ENCODE measurements at regions not wholly inside any gene's neighbourhood (a gene's known extent, or its start where the extent isn't known, plus 50 kb on each side); places are given as distances from the start of the nearest gene placed in this dataset.

- FAIRE-seq: no peak
- no peak overlapping the region for H2AFZ ChIP-seq (ENCODE audit: low read depth, low read length)
- H3K79me2 ChIP-seq (ENCODE audit: insufficient read depth, low read length): no peaks in the 10 kb centered on the region
- no peak overlapping the region for H3K9ac ChIP-seq (ENCODE audit: low read length)
- TF ChIP-seq EZH2 (IDR thresholded peaks at IDR 0.05; ENCODE audit: insufficient read depth, low read length) (no peak), CTCF (IDR thresholded peaks at IDR 0.05; ENCODE audit: insufficient read depth, low read depth, low read length) (no peak)
- no peaks in the 10 kb centered on the region for H3K36me3 ChIP-seq (ENCODE audit: insufficient read depth, low read length)
- H3K27ac ChIP-seq (ENCODE audit: low read depth, low read length): no peak overlapping the region
- no peaks in the 10 kb centered on the region for H3K4me1 ChIP-seq (ENCODE audit: insufficient read depth, low read length)
- H3K9me3 ChIP-seq (ENCODE audit: insufficient read depth, low read depth, low read length): no peaks in the 10 kb centered on the region
- no peak overlapping the region for H3K4me3 ChIP-seq (ENCODE audit: insufficient read depth, low read depth, low read length)
- Mint-ChIP-seq H3K9me3 (ENCODE audit: unreplicated experiment) (no peaks in the 10 kb centered on the region), H3K4me1 (ENCODE audit: low read depth, unreplicated experiment) (no peaks in the 10 kb centered on the region), H3K27me3 (ENCODE audit: low read depth, unreplicated experiment) (peaks cover 35% of the 10 kb centered on the region), H3K36me3 (ENCODE audit: low read depth, unreplicated experiment) (no peaks in the 10 kb centered on the region), H3K27ac (ENCODE audit: unreplicated experiment) (no peak overlapping the region), H3K4me3 (ENCODE audit: unreplicated experiment) (no peak overlapping the region)
- no peak for DNase-seq (ENCODE audit: low read depth)
- H4K20me1 ChIP-seq (ENCODE audit: insufficient read depth, low read length): no peaks in the 10 kb centered on the region
- H3K4me2 ChIP-seq (ENCODE audit: low read length): no peak overlapping the region
- H3K27me3 ChIP-seq (ENCODE audit: insufficient read depth, low read length): no peaks in the 10 kb centered on the region
These were observed 345.2 kb upstream of the SHH start for GRCh38 chr7:156157409-156158012.

GRCh38 chr7:156156734-156157408 is 344.6 kb upstream of the SHH start:
- FAIRE-seq (no peak), DNase-seq (ENCODE audit: low read depth) (peak; percentile 14)
- Mint-ChIP-seq H3K27me3 (ENCODE audit: low read depth, unreplicated experiment) (peaks cover 35% of the 10 kb centered on the region), H3K27ac (ENCODE audit: unreplicated experiment) (no peak overlapping the region), H3K4me3 (ENCODE audit: unreplicated experiment) (no peak overlapping the region), H3K9me3 (ENCODE audit: unreplicated experiment) (peaks cover 2% of the 10 kb centered on the region), H3K4me1 (ENCODE audit: low read depth, unreplicated experiment) (no peaks in the 10 kb centered on the region), H3K36me3 (ENCODE audit: low read depth, unreplicated experiment) (no peaks in the 10 kb centered on the region)
- no peak overlapping the region for H3K27ac ChIP-seq (ENCODE audit: low read depth, low read length)
- H3K79me2 ChIP-seq (ENCODE audit: insufficient read depth, low read length): no peaks in the 10 kb centered on the region
- H2AFZ ChIP-seq (ENCODE audit: low read depth, low read length): no peak overlapping the region
- no peak overlapping the region for H3K4me2 ChIP-seq (ENCODE audit: low read length)
- TF ChIP-seq EZH2 (IDR thresholded peaks at IDR 0.05; ENCODE audit: insufficient read depth, low read length) (no peak), CTCF (IDR thresholded peaks at IDR 0.05; ENCODE audit: insufficient read depth, low read depth, low read length) (peak; percentile 35)
- H3K9me3 ChIP-seq (ENCODE audit: insufficient read depth, low read depth, low read length): no peaks in the 10 kb centered on the region
- H3K4me1 ChIP-seq (ENCODE audit: insufficient read depth, low read length): no peaks in the 10 kb centered on the region
- H3K4me3 ChIP-seq (ENCODE audit: insufficient read depth, low read depth, low read length): no peak overlapping the region
- H3K36me3 ChIP-seq (ENCODE audit: insufficient read depth, low read length): no peaks in the 10 kb centered on the region
- no peak overlapping the region for H3K9ac ChIP-seq (ENCODE audit: low read length)
- H3K27me3 ChIP-seq (ENCODE audit: insufficient read depth, low read length): peaks cover 2% of the 10 kb centered on the region
- H4K20me1 ChIP-seq (ENCODE audit: insufficient read depth, low read length): no peaks in the 10 kb centered on the region
